LNCaP clone FGC (cell line): ENCODE measurements at regions not wholly inside any gene's neighbourhood (a gene's known extent, or its start where the extent isn't known, plus 50 kb on each side); places are given as distances from the start of the nearest gene placed in this dataset.

Experiments used
- DNase-seq: peaks from one replicate; pipeline ENCODE4 v3.0.0-alpha.2; 2011; ENCODE audit warnings: low read depth
- H3K4me3 ChIP-seq: 2 replicates; pipeline ENCODE4 v1.5.1; 2011; ENCODE audit warnings: mild to moderate bottlenecking, low read depth, low read length, control low read depth
- TF ChIP-seq, protein P1 (sequence below): IDR thresholded peaks from 2 replicates; pipeline ENCODE4 v1.5.1; 2012; ENCODE audit warnings: mild to moderate bottlenecking; ENCODE audit not compliant: control insufficient read depth, insufficient read depth; ENCODE audit errors: extremely low read depth

DNA sequence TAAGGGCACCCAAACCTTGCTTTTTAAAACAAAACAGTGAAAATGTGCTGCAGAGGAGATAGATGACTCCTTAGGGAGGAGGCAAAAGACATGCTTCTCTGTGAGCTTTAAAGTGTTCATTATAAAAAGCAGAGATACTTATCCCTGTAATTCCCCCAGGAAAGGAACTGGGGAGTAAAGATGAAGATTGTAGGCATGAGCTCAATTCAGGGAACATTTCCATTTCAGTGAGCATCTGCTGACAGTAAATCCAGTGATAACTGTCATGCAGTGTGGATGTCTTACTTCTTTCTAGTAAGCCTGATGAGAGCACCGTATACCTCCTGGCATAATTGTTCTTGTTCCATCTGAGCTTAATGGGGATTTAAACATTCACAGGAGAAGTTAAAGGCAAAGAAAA lies 1296.5 kb downstream of the MRPL39 start:
- DNase-seq: no peak
- TF ChIP-seq, protein P1, sequence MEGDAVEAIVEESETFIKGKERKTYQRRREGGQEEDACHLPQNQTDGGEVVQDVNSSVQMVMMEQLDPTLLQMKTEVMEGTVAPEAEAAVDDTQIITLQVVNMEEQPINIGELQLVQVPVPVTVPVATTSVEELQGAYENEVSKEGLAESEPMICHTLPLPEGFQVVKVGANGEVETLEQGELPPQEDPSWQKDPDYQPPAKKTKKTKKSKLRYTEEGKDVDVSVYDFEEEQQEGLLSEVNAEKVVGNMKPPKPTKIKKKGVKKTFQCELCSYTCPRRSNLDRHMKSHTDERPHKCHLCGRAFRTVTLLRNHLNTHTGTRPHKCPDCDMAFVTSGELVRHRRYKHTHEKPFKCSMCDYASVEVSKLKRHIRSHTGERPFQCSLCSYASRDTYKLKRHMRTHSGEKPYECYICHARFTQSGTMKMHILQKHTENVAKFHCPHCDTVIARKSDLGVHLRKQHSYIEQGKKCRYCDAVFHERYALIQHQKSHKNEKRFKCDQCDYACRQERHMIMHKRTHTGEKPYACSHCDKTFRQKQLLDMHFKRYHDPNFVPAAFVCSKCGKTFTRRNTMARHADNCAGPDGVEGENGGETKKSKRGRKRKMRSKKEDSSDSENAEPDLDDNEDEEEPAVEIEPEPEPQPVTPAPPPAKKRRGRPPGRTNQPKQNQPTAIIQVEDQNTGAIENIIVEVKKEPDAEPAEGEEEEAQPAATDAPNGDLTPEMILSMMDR: no peak
- H3K4me3 ChIP-seq: no peak overlapping the region

DNA sequence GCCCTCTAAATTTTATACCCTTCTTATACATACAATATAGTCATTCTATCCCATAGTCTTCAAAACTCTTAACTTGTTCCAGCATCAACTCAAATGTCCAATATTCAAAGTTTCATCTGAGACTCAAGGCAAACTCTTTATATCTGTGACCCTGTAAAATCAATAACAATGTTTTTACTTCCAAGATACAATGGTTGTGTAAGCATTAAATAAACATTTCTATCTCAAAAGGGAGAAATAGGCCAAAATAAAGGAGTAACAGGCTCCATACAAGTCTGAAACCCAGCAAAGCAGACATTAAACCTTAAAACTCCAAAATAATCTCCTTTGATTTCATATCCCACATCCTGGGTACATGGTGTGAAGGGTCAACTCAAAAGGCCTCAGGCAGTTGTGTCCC lies 1299.1 kb downstream of the MRPL39 start:
- DNase-seq: no peak
- TF ChIP-seq, protein P1: no peak
- H3K4me3 ChIP-seq: no peak overlapping the region

- no peak overlapping the region for H3K4me3 ChIP-seq
- TF ChIP-seq, protein P1: no peak
- DNase-seq: no peak
Measured at GRCh38 chr21:24302400-24302799, 1304.9 kb downstream of the MRPL39 start.

GRCh38 chr21:24298040-24298439 lies 1309.2 kb downstream of the MRPL39 start:
- TF ChIP-seq, protein P1: no peak
- no peak overlapping the region for H3K4me3 ChIP-seq
- DNase-seq: no peak

DNA sequence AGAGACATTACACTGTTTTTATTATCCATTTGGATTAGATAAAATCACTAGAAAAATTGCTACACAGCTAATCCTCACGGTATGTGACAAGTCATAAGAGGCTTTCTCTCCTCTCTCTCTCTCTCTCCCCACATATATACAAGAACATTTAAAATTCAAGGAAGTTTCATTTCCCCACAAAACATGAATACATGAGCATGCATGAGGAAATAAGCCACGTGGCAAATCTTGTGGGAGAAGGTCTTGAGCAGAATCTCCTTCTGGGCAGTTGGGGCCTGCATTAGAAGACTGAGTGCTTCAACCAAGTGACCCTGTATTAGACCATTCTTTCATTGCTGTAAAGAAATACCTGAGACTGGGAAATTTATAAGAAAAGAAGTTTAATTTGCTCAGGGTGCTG lies 1313.1 kb downstream of the MRPL39 start:
- no peak overlapping the region for H3K4me3 ChIP-seq
- no peak for DNase-seq
- TF ChIP-seq, protein P1: no peak

- DNase-seq: no peak
- H3K4me3 ChIP-seq: no peak overlapping the region
- TF ChIP-seq, protein P1: no peak
Measured at GRCh38 chr21:24290151-24290833, 1317.0 kb downstream of the MRPL39 start.

GRCh38 chr21:24289539-24289938 lies 1317.7 kb downstream of the MRPL39 start:
- no peak overlapping the region for H3K4me3 ChIP-seq
- TF ChIP-seq, protein P1: no peak
- no peak for DNase-seq
